Pancreas (tissue), 10 donors: ENCODE measurements at regions not wholly inside any gene's neighbourhood (a gene's known extent, or its start where the extent isn't known, plus 50 kb on each side); places are given as distances from the start of the nearest gene placed in this dataset.

ENCODE experiments used
- ATAC-seq, 4 donors: fragments of 200-7000 bp; cut with Tn5 transposase; one replicate each; pipeline versions ENCODE4 v1.8.0 to v1.9.1; 2020; ENCODE audit warnings: mild to moderate bottlenecking in 4 of 4, moderate library complexity in 4 of 4
- DNase-seq, 6 donors: peaks; one replicate each; pipeline ENCODE4 v3.0.0-alpha.2; 2020
- FAIRE-seq: peaks from 2 replicates; lab custom pipeline; 2012; peaks lifted over from hg19 to GRCh38; lab: Jason Lieb, UNC
- H3K27ac ChIP-seq, 4 donors: fragments of 200-600 bp; sonication (generic); 1 replicate in 3 of 4; 2 replicates in 1 of 4; pipeline versions ENCODE4 v1.5.0 to v1.8.0; 2020
- H3K27me3 ChIP-seq, 4 donors: fragments of 200-600 bp; one replicate each; pipeline ENCODE4 v1.8.0; 2021
- H3K36me3 ChIP-seq, 3 donors: fragments of 200-600 bp; sonication (generic) in 1 of 3; one replicate each; pipeline versions ENCODE4 v1.5.0 to v1.8.0; 2020 to 2021
- H3K4me1 ChIP-seq, 3 donors: fragments of 200-600 bp; one replicate each; pipeline ENCODE4 v1.8.0; 2021
- H3K4me3 ChIP-seq, 4 donors: fragments of 200-600 bp; sonication (generic) in 2 of 4; one replicate each; pipeline versions ENCODE4 v1.5.0 to v1.8.0; 2020 to 2021
- H3K9me3 ChIP-seq, 4 donors: fragments of 200-600 bp; one replicate each; pipeline ENCODE4 v1.8.0; 2021
- WGBS, 2 donors: extraction: QIAGEN DNeasy Blood & Tissue Kit; methylation state at CpG; one replicate each; pipeline ENCODE4 v1.1.7; 2013; 5-methylcytosine and 5-hydroxymethylcytosine counted together
- intact Hi-C, 3 donors: fragments of 100-400 bp; cut with DNase I; formaldehyde crosslinking; loops; one replicate each; pipeline versions ENCODE4 v1.11.1 to v1.14.2; 2022
- TF ChIP-seq, protein P1 (sequence below), 4 donors: fragments of 200-600 bp; sonication (generic) in 3 of 4; IDR thresholded peaks; one replicate each; pipeline versions ENCODE4 v1.5.0 to v1.8.0; 2021; ENCODE audit warnings: antibody characterized with exemption in 4 of 4
- donor health status: healthy with polysubstance abuse.
- donor health status: DM: no; HTN: no; CAD: no; lungs with moderate emphysema.
- donor health status: DM: no; HTN: no; CAD: no.
- donor health status: control.
- donor health status: control.
- donor health status: Bipolar disorder and iron deficiency.
- donor health status: DM: yes; HTN: yes; CAD: no.
- donor health status: DM: no; HTN: no; CAD: no.
- donor health status: DM: no; HTN: no; CAD: no.
- donor health status: DM: yes; HTN: yes; CAD: no.

DNA sequence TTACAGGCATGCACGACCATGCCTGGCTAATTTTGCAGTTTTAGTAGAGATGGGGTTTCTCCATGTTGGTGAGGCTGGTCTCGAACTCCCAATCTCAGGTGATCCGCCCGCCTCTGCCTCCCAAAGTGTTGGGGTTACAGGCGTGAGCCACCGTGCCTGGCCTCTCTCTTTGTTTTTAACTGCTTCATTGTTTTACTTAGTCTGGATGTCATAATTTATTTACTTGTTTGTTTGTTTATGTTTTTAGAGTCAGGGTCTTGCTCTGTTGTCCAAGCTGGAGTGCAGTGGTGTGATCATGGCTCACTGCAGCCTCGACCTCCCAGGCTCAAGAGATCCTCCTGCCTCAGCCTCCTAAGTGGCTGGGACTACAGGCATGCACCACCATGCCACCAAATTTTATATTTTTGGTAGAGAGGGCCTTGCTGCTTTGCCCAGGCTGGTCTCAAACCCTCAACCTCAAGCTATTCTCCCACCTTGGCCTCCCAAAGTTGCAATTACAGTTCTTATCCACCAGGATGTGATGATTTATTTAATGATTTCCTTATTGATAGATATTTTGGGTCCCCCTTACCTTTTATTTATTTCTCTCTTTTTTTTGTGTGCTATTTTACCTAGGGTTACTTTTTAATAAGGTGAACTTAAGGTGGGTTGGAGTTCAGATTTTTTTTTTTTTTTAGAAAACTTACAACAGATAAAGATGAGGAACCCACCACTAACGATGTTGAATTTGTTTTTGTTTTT is 52.6 kb upstream of the ADA2 start:
- H3K9me3 ChIP-seq = no peaks in the 10 kb centered on the region
- FAIRE-seq (no peak), DNase-seq (no peak), ATAC-seq (no peak)
- TF ChIP-seq, protein P1, sequence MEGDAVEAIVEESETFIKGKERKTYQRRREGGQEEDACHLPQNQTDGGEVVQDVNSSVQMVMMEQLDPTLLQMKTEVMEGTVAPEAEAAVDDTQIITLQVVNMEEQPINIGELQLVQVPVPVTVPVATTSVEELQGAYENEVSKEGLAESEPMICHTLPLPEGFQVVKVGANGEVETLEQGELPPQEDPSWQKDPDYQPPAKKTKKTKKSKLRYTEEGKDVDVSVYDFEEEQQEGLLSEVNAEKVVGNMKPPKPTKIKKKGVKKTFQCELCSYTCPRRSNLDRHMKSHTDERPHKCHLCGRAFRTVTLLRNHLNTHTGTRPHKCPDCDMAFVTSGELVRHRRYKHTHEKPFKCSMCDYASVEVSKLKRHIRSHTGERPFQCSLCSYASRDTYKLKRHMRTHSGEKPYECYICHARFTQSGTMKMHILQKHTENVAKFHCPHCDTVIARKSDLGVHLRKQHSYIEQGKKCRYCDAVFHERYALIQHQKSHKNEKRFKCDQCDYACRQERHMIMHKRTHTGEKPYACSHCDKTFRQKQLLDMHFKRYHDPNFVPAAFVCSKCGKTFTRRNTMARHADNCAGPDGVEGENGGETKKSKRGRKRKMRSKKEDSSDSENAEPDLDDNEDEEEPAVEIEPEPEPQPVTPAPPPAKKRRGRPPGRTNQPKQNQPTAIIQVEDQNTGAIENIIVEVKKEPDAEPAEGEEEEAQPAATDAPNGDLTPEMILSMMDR (IDR thresholded peaks at IDR 0.05) = no peak
- H3K4me3 ChIP-seq = no peak overlapping the region
- WGBS, 2 donors = 87 to 88% methylated on average over 8 of the region's 8 CpGs
- no peaks in the 10 kb centered on the region for H3K36me3 ChIP-seq
- no peaks in the 10 kb centered on the region for H3K27me3 ChIP-seq
- no peak overlapping the region for H3K27ac ChIP-seq
- intact Hi-C loops = loop anchor here in 1 of 3 donors (10.0 kb wide), 1 partner anchor 93 kb away; the partner anchor contains the start of gene CECR2
- no peaks in the 10 kb centered on the region for H3K4me1 ChIP-seq

GRCh38 chr22:17269607-17270261 is 50.5 kb upstream of the ADA2 start:
- intact Hi-C loops = loop anchor here in 1 of 3 donors (10.0 kb wide), 1 partner anchor 95 kb away; the partner anchor contains the start of gene CECR2

GRCh38 chr22:17269224-17269606 is 50.0 kb upstream of the ADA2 start:
- ATAC-seq (no peak), FAIRE-seq (no peak), DNase-seq (no peak)
- H3K27ac ChIP-seq = no peak overlapping the region
- H3K4me3 ChIP-seq = no peak overlapping the region
- TF ChIP-seq, protein P1 (IDR thresholded peaks at IDR 0.05) = no peak
- H3K9me3 ChIP-seq = no peaks in the 10 kb centered on the region
- no peaks in the 10 kb centered on the region for H3K4me1 ChIP-seq
- intact Hi-C loops = no loop called here
- no peaks in the 10 kb centered on the region for H3K27me3 ChIP-seq
- WGBS, 2 donors = 77 to 83% methylated on average over 2 of the region's 2 CpGs
- H3K36me3 ChIP-seq = no peaks in the 10 kb centered on the region

More at GRCh38 chr22:17269607-17270261, 50.5 kb upstream of the ADA2 start:
- Histone ChIP-seq H3K4me3 (no peak overlapping the region), H3K9me3 (no peaks in the 10 kb centered on the region), H3K27me3 (no peaks in the 10 kb centered on the region), H3K4me1 (no peaks in the 10 kb centered on the region), H3K27ac (no peak overlapping the region), H3K36me3 (no peaks in the 10 kb centered on the region)
- WGBS, 2 donors = 62 to 64% methylated on average over 14 of the region's 14 CpGs
- TF ChIP-seq, protein P1 (IDR thresholded peaks at IDR 0.05) = no peak
- no peak for ATAC-seq
- DNase-seq = no peak
- FAIRE-seq = no peak
